Caco-2 (cell line): ENCODE measurements at regions not wholly inside any gene's neighbourhood (a gene's known extent, or its start where the extent isn't known, plus 50 kb on each side); places are given as distances from the start of the nearest gene placed in this dataset.
"Not testable (repeated sequence)": the region's sequence is repeated elsewhere in the genome, so short reads cannot be mapped to it uniquely, and the experiment has no call there.

Source experiments
- BruUV-seq: library from RNA; stranded (reverse); fragments of 400-500 nt; replicated peaks from 2 replicates; lab custom pipeline; 2021; lab: Mats Ljungman, UMichigan
- CTCF ChIA-PET: fragments of 300-600 bp; sonication (Branson Sonifier 250); formaldehyde crosslinking; loops from one replicate; lab custom pipeline; 2022; ENCODE audit warnings: antibody characterized with exemption; lab: Charles Lee
- POLR2A ChIA-PET: fragments of 300-600 bp; sonication (Branson Sonifier 250); formaldehyde crosslinking; loops from one replicate; lab custom pipeline; 2022; ENCODE audit warnings: antibody characterized with exemption; lab: Charles Lee
- DNase-seq, 2 experiments: peaks; one replicate each; pipeline versions ENCODE4 v3.0.0 to v3.0.0-alpha.2; 2020 to 2022
- H3K27me3 ChIP-seq: replicated peaks from 2 replicates; pipeline ENCODE4 v1.6.0; 2011; ENCODE audit warnings: low read length; ENCODE audit not compliant: control insufficient read depth, insufficient read depth
- H3K36me3 ChIP-seq: 2 replicates; pipeline ENCODE4 v1.5.1; 2011; ENCODE audit warnings: low read length; ENCODE audit not compliant: control insufficient read depth, insufficient read depth
- H3K4me1 ChIP-seq: fragments of 250-450 bp; sonication (Bioruptor Pico); 2 replicates; pipeline ENCODE4 v1.5.1; 2020; ENCODE audit warnings: mild to moderate bottlenecking
- H3K4me3 ChIP-seq: 2 replicates; pipeline ENCODE4 v1.5.1; 2011; ENCODE audit warnings: low read depth, mild to moderate bottlenecking, control low read depth, low read length
- H3K9me3 ChIP-seq: fragments of 250-450 bp; sonication (Bioruptor Pico); 2 replicates; pipeline ENCODE4 v1.5.1; 2020; ENCODE audit warnings: mild to moderate bottlenecking, moderate library complexity
- H3K27ac Mint-ChIP-seq: one replicate; pipeline ENCODE4 v1.8.0; 2022; ENCODE audit warnings: mixed read lengths; ENCODE audit not compliant: unreplicated experiment
- H3K27me3 Mint-ChIP-seq: one replicate; pipeline ENCODE4 v1.8.0; 2022; ENCODE audit warnings: mixed read lengths; ENCODE audit not compliant: insufficient read depth, unreplicated experiment
- H3K36me3 Mint-ChIP-seq: one replicate; pipeline ENCODE4 v1.8.0; 2022; ENCODE audit warnings: mild to moderate bottlenecking, mixed read lengths; ENCODE audit not compliant: insufficient read depth, unreplicated experiment
- H3K4me1 Mint-ChIP-seq: one replicate; pipeline ENCODE4 v1.8.0; 2022; ENCODE audit warnings: low read depth, mixed read lengths; ENCODE audit not compliant: unreplicated experiment
- H3K4me3 Mint-ChIP-seq: one replicate; pipeline ENCODE4 v1.8.0; 2022; ENCODE audit warnings: mild to moderate bottlenecking, moderate library complexity, mixed read lengths; ENCODE audit not compliant: unreplicated experiment
- H3K9me3 Mint-ChIP-seq: one replicate; pipeline ENCODE4 v1.8.0; 2022; ENCODE audit warnings: mixed read lengths; ENCODE audit not compliant: unreplicated experiment
- intact Hi-C: fragments of 100-400 bp; cut with micrococcal nuclease; formaldehyde crosslinking; loops from one replicate; pipeline ENCODE4 v1.10.0; 2022; ENCODE audit not compliant: unreplicated experiment

DNA sequence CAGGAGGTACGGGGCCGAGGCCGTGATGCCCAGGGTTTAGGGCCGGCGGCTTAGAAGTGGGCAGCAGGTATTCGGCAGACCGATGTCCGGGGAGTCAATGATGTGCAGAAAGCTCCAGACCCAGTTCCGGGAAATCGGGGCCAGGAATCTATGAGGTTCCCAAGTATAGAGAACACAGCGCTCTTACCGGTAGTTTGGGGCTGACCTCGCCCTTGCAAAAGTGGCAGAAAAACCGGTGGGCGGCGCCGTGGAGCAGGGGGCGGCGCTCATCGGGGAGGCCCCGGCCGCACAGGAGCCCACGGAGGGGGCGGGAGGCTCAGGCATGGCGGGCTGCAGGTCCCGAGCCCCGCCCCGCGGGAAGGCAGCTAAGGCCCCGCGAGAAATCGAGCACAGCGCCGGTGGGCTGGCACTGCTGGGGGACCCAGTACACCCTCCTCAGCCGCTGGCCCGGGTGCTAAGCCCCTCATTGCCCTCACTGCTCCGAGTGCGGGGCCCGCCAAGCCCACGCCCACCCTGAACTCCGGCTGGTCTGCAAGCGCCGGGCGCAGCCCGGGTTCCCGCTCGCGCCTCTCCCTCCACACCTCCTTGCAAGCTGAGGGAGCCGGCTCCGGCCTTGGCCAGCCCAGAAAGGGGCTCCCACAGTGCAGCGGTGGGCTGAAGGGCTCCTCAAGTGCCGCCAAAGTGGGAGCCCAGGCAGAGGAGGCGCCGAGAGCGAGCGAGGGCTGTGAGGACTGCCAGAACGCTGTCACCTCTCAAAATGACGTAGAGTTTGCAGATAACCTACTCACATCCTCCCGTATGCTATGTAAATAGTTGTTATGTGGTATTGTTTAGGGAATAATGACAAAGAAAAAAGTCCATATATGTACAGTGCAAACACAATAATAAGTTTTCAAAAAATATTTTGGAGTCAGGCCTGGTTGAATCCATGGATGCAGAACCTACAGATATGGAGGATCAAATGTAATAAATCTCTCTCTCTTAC lies 80.6 kb upstream of the NBPF20 start:
- DNase-seq, H3K9me3 Mint-ChIP-seq, H3K4me1 ChIP-seq, H3K27me3 ChIP-seq, H3K36me3 ChIP-seq, H3K9me3 ChIP-seq, H3K4me3 Mint-ChIP-seq, POLR2A ChIA-PET, H3K27ac Mint-ChIP-seq, H3K27me3 Mint-ChIP-seq, H3K4me3 ChIP-seq, intact Hi-C loops, BruUV-seq, CTCF ChIA-PET, H3K4me1 Mint-ChIP-seq, H3K36me3 Mint-ChIP-seq: not testable (repeated sequence)

DNA sequence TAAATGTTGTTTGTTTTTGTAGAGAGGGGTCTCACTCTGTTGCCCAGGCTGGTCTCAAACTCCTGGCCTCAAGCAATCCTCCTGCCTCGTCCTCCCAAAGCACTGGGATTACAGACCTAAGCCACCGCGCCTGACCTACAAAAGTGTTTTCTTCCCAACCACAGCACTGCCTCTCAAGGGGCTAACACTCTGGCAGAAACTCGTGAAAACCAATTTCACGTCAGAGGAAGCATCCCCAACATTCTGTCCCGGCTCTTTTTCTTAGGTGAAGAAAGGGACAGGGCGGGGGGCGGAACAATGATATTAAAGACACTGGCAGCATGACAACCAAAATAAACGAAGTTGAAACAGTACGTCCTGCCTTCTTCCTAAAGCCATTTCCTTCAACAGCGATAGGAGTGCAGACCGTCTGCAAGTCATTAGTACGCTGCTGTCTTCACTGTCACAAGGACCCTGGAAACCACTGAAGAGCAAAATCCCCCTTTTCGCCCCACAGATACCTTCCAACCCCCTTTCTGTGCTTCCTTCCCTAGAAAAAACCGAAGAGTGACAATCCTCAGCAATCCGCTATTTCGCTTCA lies 79.5 kb upstream of the NBPF20 start:
- H3K36me3 Mint-ChIP-seq, CTCF ChIA-PET, POLR2A ChIA-PET, H3K4me3 ChIP-seq, H3K4me1 ChIP-seq, H3K27me3 ChIP-seq, H3K36me3 ChIP-seq, H3K9me3 ChIP-seq, intact Hi-C loops, H3K4me1 Mint-ChIP-seq, BruUV-seq, H3K9me3 Mint-ChIP-seq, H3K4me3 Mint-ChIP-seq, H3K27me3 Mint-ChIP-seq, H3K27ac Mint-ChIP-seq, DNase-seq: not testable (repeated sequence)

DNA sequence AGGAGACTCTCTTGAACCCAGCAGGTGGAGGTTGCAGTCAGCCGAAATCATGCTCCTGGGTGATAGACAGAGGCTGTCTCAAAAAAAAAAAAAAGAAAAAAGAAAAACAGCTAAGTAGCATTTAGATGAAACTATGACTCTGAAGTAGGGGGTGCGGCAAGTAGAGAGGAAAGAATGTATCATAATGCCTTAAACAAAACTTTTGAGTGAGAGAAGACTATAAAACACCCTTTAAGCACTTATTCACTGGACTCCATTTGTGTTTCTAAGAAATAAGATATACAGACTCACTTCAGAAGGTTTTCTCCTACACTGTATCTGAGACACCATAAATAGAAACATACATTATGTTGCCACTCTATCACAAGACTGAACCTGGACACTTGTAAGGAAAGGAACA lies 78.9 kb upstream of the NBPF20 start:
- H3K36me3 Mint-ChIP-seq, H3K27me3 Mint-ChIP-seq, CTCF ChIA-PET, H3K27ac Mint-ChIP-seq, H3K4me3 Mint-ChIP-seq, H3K27me3 ChIP-seq, H3K4me1 Mint-ChIP-seq, BruUV-seq, H3K4me3 ChIP-seq, H3K9me3 Mint-ChIP-seq, intact Hi-C loops, POLR2A ChIA-PET, H3K9me3 ChIP-seq, H3K36me3 ChIP-seq, DNase-seq, H3K4me1 ChIP-seq: not testable (repeated sequence)

DNA sequence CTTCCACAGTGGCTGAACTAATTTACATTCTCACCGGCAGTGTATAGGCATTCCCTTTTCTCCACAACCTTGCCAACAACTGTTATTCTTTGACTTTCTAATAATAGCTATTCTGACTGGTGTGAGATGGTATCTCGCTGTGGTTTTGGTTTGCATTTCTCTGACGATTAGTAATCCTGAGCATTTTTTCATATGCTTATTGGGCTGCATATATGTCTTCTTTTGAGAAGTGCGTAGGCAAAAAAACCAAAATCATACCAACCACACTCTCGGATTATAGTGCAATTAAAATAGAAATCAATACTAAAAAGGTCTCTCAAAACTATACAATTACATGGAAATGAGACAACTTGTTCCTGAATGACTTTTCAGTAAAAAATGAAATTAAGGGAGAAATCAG lies 74.8 kb upstream of the NBPF20 start:
- H3K27me3 ChIP-seq, BruUV-seq, H3K27me3 Mint-ChIP-seq, H3K36me3 Mint-ChIP-seq, H3K36me3 ChIP-seq, H3K4me3 ChIP-seq, intact Hi-C loops, CTCF ChIA-PET, DNase-seq, POLR2A ChIA-PET, H3K4me1 Mint-ChIP-seq, H3K9me3 ChIP-seq, H3K27ac Mint-ChIP-seq, H3K9me3 Mint-ChIP-seq, H3K4me3 Mint-ChIP-seq, H3K4me1 ChIP-seq: not testable (repeated sequence)

DNA sequence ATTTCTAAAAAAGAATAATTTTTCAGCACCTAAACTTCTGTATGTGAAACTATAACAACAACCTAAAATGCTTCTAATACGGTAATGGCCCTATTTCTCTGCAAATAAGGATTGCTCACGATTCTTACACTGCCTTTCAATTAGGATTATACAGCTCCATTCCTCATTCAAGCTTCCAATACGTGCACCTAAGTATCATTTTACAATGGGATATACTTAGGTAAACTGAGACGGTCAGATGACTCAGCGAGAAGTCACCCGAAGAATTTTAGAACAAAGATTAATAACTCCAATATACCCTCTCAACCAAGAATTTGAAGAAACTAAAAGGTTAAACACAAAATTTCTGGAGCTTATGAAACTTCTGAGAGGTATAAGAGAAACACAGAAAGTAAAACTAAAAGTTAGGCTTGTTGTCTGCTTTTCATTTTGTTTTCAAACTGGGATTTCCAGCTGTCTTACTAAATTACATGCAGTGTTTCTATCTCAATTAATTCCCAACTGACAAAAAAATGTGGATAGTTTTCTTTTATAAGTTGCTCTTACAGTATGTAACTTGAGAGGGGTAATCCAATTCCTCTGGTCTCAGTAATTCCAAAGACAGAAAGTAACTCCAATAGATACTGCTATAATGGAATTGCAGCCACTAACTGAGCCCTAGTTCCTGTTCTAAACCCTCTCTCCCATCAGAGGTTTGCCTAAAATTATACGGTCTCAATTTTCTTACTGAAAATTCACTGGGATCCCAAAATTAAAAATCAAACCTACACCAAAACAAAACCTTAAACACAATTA lies 69.9 kb upstream of the NBPF20 start:
- H3K4me3 Mint-ChIP-seq, BruUV-seq: not testable (repeated sequence)

DNA sequence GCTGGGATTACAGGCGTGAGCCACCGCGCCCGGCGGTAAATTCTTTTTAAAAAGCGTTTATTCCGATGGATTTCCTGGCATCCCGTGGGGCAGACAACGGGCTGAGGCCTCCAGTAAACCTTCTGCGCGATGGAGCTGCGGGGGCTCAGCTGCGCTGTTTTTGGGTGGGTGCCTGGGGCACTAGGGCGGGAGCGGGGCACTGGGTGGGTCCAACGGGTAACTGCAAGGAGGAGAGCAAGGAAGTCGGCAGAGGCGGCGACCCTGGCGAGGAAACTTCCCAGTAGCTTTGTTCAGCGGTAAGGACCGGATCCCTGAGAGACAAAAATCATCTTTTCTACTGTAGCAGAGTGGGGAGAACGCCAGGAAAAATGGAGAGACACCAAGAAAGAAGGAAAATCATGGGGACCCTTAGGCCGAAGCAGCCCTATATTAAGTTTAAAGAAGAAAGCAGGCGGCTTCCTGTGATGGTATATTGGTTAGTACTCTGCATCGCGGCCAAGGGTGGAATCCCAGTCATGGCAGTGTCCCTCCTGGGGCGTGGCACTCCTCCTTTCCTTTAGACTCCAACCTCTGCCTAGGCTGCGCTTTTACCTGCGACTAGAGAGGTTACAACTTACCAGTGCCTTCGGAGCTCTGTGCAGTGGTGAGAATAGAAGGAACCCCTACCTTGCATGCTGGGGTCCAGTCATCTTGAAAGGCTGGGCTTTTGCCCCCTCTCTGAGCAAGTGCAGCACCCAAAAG lies 63.0 kb upstream of the NBPF20 start:
- H3K36me3 ChIP-seq, H3K9me3 Mint-ChIP-seq, CTCF ChIA-PET, DNase-seq, H3K9me3 ChIP-seq, H3K27me3 ChIP-seq, H3K4me1 Mint-ChIP-seq, BruUV-seq, H3K36me3 Mint-ChIP-seq, H3K4me3 ChIP-seq, POLR2A ChIA-PET, H3K4me1 ChIP-seq, H3K27me3 Mint-ChIP-seq, intact Hi-C loops, H3K4me3 Mint-ChIP-seq, H3K27ac Mint-ChIP-seq: not testable (repeated sequence)

More for the DNA sequence above, 69.9 kb upstream of the NBPF20 start:
- H3K4me1 Mint-ChIP-seq, H3K9me3 Mint-ChIP-seq, H3K9me3 ChIP-seq, H3K27ac Mint-ChIP-seq, H3K36me3 ChIP-seq, H3K36me3 Mint-ChIP-seq, CTCF ChIA-PET, H3K4me1 ChIP-seq, H3K27me3 ChIP-seq, POLR2A ChIA-PET, intact Hi-C loops, H3K4me3 ChIP-seq, DNase-seq, H3K27me3 Mint-ChIP-seq: not testable (repeated sequence)
